GM19023 (cell line): ENCODE measurements at regions not wholly inside any gene's neighbourhood (a gene's known extent, or its start where the extent isn't known, plus 50 kb on each side); places are given as distances from the start of the nearest gene placed in this dataset.

Source experiments
- ATAC-seq: cut with Tn5 transposase; IDR thresholded peaks from one replicate; pipeline ENCODE4 v1.9.1; 2021; ENCODE audit warnings: mild to moderate bottlenecking, moderate library complexity; ENCODE audit not compliant: unreplicated experiment

- ATAC-seq: no peak
Measured at GRCh38 chr16:73384506-73385089, 336.7 kb upstream of the ZFHX3 start.

GRCh38 chr16:73383988-73384365, 336.0 kb upstream of the ZFHX3 start:
- ATAC-seq: no peak

GRCh38 chr16:73383195-73383987, 335.5 kb upstream of the ZFHX3 start:
- no peak for ATAC-seq

- ATAC-seq: no peak
Measured at GRCh38 chr16:73378471-73378870, 330.5 kb upstream of the ZFHX3 start.

GRCh38 chr16:73371584-73372319, 323.8 kb upstream of the ZFHX3 start:
- ATAC-seq: no peak

GRCh38 chr16:73369851-73370250, 321.9 kb upstream of the ZFHX3 start:
- ATAC-seq: no peak

- no peak for ATAC-seq
Measured at GRCh38 chr16:73368715-73369114, 320.8 kb upstream of the ZFHX3 start.

GRCh38 chr16:73365016-73365551, 317.2 kb upstream of the ZFHX3 start:
- ATAC-seq: no peak

GRCh38 chr16:73364413-73364812, 316.5 kb upstream of the ZFHX3 start:
- ATAC-seq: no peak

- ATAC-seq: no peak
Measured at GRCh38 chr16:73361061-73361460, 313.1 kb upstream of the ZFHX3 start.

GRCh38 chr16:73356401-73357079, 308.6 kb upstream of the ZFHX3 start:
- no peak for ATAC-seq

- ATAC-seq: no peak
Measured at GRCh38 chr16:73355981-73356380, 308.1 kb upstream of the ZFHX3 start.

GRCh38 chr16:73354434-73354833, 306.5 kb upstream of the ZFHX3 start:
- no peak for ATAC-seq

GRCh38 chr16:73350707-73351452, 303.0 kb upstream of the ZFHX3 start:
- no peak for ATAC-seq

- no peak for ATAC-seq
Measured at GRCh38 chr16:73347500-73348375, 299.8 kb upstream of the ZFHX3 start.

- no peak for ATAC-seq
Measured at GRCh38 chr16:73339821-73340220, 291.9 kb upstream of the ZFHX3 start.

- no peak for ATAC-seq
Measured at GRCh38 chr16:73337373-73338296, 289.7 kb upstream of the ZFHX3 start.
